ENCODE measurements at regions not wholly inside any gene's neighbourhood (a gene's known extent, or its start where the extent isn't known, plus 50 kb on each side); places are given as distances from the start of the nearest gene placed in this dataset.

DNA sequence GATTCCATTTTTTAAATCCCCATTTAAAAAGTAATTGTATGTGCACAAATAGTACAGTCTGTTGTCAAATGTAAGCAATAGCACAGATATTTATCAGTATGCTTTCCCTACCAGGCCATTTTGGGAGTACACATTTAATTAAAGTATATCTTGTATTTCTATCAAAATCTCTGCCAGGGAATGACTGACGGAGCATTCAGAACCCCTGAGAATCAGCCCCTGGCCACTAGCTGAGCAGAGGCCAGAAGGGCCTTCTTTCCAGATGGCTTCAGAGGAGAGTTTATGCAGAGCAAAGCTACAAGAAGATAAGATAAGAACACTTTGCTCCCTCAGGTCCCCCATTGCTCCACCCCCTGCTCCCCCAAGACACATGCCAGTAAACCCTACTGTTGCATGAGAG lies 99.9 kb upstream of the PROX1 start:
- no peak for DNase-seq (ENCODE audit: low read depth)
- TF ChIP-seq, protein P1, sequence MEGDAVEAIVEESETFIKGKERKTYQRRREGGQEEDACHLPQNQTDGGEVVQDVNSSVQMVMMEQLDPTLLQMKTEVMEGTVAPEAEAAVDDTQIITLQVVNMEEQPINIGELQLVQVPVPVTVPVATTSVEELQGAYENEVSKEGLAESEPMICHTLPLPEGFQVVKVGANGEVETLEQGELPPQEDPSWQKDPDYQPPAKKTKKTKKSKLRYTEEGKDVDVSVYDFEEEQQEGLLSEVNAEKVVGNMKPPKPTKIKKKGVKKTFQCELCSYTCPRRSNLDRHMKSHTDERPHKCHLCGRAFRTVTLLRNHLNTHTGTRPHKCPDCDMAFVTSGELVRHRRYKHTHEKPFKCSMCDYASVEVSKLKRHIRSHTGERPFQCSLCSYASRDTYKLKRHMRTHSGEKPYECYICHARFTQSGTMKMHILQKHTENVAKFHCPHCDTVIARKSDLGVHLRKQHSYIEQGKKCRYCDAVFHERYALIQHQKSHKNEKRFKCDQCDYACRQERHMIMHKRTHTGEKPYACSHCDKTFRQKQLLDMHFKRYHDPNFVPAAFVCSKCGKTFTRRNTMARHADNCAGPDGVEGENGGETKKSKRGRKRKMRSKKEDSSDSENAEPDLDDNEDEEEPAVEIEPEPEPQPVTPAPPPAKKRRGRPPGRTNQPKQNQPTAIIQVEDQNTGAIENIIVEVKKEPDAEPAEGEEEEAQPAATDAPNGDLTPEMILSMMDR (IDR thresholded peaks at IDR 0.05; ENCODE audit: low read depth, low read length, missing control alignments) = no peak
- H3K4me3 ChIP-seq (ENCODE audit: low read depth, low read length) = no peak overlapping the region

DNA sequence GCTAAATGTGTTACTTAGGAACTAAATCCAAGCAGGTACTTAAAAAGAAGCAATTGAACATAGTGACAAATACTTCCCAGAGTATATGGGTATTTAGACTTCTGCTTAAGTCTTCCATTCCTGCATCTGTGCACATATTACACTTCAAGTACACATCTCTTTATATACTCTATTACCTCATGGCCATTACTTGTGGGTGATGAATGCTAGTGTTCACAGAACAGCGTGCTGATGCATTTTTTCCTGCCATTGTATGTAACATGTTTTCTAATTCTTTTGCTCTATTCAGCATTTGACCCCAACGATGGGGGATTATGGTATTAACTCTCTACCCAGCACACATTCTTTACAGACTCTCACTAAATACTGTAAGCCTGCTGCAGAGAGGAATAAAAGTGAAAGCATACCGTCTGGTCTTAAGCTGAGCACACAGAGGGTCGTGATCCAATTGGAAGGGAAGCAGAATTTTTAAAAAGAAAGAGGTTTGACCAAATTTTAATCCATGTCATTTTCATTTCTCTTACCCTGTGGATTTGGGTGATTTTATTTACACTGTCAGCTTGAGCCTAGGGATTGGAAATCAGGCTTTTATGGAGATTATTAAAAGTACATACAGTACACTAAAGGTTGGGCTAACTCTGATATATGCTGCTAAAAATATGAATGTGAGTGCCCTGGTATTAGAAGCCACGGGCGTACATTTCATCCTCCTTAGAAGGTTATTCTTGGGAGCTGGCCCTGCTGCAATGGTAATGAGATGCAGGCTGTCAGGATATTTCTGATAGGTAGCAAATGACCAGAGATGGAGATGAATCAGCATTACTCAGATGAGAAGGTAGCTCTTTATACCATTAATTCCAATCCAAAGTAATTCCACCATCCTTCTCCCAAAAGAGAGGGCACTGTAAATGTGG lies 95.5 kb upstream of the PROX1 start:
- TF ChIP-seq, protein P1 (IDR thresholded peaks at IDR 0.05; ENCODE audit: low read depth, low read length, missing control alignments) = no peak
- DNase-seq (ENCODE audit: low read depth) = no peak
- H3K4me3 ChIP-seq (ENCODE audit: low read depth, low read length) = no peak overlapping the region

DNA sequence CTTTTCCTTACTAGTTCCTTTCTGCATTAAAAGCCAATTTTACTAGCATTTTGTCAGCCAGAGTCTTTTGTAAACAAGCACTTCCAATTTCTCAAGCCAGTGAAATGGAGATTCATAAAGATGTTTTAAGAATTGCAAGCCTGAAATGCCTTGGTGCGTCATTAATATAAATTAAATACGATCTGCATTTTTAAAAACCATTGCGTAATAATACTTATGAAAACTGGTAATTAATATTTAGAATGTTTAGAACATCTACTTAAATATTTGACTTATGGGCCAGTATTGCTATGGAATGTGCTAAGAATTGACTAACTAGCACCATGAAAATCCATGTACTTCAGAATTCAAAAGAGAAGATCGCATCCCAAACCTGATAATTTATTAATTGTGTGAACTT lies 89.1 kb upstream of the PROX1 start:
- TF ChIP-seq, protein P1 (IDR thresholded peaks at IDR 0.05; ENCODE audit: low read depth, low read length, missing control alignments) = no peak
- DNase-seq (ENCODE audit: low read depth) = no peak
- no peak overlapping the region for H3K4me3 ChIP-seq (ENCODE audit: low read depth, low read length)

DNA sequence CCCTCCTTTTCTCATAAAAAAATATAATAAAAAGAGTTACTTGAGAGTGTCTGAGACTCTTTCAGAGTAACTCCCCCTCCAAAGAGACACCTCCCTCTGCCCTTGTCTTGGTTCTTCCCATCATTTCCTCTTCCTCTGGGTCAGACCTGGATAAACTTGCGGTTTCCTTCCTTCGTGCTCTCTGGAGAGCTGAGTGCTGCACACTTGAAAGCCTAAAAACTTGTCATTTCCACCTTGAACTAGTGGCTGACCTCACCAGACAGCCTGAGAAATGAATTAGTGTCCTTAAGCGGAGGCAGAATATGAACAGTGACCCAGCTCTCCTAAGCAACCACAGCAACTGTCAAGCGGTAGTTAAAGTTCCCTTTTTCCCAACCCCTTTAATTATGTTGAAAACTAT lies 88.4 kb upstream of the PROX1 start:
- no peak overlapping the region for H3K4me3 ChIP-seq (ENCODE audit: low read depth, low read length)
- TF ChIP-seq, protein P1 (IDR thresholded peaks at IDR 0.05; ENCODE audit: low read depth, low read length, missing control alignments) = no peak
- no peak for DNase-seq (ENCODE audit: low read depth)

DNA sequence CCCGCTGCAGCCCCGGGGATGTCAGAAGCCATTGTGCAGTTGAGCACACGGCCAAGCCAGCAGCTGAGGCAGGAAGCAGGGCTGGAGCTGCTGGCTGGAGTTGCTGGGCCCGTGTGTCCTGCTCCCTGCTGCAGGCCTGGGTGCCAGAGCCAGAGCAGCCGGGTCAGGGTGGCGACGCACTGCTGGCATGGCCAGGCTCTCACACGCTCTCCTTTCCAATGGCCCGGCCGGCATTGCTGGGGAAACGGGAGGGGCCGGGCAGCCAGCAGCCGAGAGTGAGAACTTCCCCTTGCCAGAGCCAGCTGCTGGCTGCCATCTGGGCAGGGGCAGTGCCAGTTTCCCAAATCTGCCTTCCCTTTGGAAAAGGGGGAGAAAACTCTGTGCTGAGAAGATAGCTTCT lies 82.4 kb upstream of the PROX1 start:
- H3K4me3 ChIP-seq (ENCODE audit: low read depth, low read length) = no peak overlapping the region
- TF ChIP-seq, protein P1 (IDR thresholded peaks at IDR 0.05; ENCODE audit: low read depth, low read length, missing control alignments) = no peak
- no peak for DNase-seq (ENCODE audit: low read depth)

DNA sequence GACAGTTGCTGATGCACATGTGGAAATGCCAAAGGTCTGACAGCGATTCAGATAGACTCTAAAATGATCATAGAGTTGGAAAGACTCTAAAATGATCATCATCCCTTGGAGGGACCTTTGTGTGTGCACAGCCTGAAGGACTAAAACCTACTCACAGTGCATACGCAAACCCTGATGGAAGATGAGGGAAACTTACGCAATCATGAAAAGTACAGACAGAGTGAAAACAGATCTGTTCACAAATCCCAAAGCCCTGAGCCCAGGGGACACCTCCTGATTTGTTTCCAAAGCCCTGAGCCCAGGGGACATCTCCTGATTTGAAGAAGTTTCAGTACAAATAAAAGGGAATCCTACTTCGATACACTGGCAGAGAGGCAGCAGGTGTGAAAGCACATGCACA lies 79.3 kb upstream of the PROX1 start:
- TF ChIP-seq, protein P1 (IDR thresholded peaks at IDR 0.05; ENCODE audit: low read depth, low read length, missing control alignments) = no peak
- no peak for DNase-seq (ENCODE audit: low read depth)
- H3K4me3 ChIP-seq (ENCODE audit: low read depth, low read length) = no peak overlapping the region

DNA sequence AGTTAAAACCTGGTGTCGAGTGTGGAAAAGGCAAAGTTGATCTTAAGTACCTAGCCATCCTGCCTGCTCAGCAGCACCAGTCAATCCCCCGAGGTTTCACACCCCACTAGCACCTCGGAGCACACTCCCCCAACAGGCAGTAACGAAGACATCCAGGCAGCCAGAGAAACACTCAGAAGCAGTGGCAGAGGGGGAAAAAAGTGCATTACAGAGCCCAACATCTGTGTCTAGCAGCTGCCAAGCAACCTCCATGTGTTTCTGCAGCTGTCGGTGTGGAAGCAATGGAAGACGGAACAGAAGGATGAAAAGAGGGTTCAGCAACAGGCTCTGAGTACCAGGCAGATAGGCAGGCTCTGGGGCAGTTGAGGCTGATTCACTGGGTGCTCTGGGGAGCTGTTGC lies 73.4 kb upstream of the PROX1 start:
- DNase-seq (ENCODE audit: low read depth) = no peak
- no peak overlapping the region for H3K4me3 ChIP-seq (ENCODE audit: low read depth, low read length)
- TF ChIP-seq, protein P1 (IDR thresholded peaks at IDR 0.05; ENCODE audit: low read depth, low read length, missing control alignments) = no peak

Data from GM12864 (cell line).